ENCODE measurements at regions not wholly inside any gene's neighbourhood (a gene's known extent, or its start where the extent isn't known, plus 50 kb on each side); places are given as distances from the start of the nearest gene placed in this dataset.

DNA sequence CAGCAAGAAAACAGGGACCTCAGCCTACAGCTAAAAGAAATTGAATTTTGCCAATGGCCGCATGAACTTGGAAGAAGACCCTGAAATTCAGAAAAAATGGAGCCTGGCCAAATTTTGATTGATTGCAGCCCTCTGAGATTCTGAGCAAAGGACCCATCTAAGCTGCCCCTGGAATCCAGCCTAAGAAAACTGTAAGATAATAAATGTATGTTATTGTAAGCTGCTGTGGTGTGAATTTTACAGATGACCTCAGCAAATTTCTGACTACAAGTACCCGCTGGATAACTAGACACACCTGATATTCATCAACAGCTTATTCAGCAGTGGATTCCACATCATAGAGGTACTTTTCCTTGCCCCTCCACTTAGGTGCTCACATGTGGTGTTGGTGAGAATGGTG, 119.5 kb upstream of the EPHA5 start:
- TF ChIP-seq, protein P1, sequence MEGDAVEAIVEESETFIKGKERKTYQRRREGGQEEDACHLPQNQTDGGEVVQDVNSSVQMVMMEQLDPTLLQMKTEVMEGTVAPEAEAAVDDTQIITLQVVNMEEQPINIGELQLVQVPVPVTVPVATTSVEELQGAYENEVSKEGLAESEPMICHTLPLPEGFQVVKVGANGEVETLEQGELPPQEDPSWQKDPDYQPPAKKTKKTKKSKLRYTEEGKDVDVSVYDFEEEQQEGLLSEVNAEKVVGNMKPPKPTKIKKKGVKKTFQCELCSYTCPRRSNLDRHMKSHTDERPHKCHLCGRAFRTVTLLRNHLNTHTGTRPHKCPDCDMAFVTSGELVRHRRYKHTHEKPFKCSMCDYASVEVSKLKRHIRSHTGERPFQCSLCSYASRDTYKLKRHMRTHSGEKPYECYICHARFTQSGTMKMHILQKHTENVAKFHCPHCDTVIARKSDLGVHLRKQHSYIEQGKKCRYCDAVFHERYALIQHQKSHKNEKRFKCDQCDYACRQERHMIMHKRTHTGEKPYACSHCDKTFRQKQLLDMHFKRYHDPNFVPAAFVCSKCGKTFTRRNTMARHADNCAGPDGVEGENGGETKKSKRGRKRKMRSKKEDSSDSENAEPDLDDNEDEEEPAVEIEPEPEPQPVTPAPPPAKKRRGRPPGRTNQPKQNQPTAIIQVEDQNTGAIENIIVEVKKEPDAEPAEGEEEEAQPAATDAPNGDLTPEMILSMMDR (IDR thresholded peaks at IDR 0.05): no peak
- TF ChIP-seq POLR2AphosphoS5 (IDR thresholded peaks at IDR 0.05): no peak
